Neuronal stem cell (in vitro differentiated cells): ENCODE measurements at regions not wholly inside any gene's neighbourhood (a gene's known extent, or its start where the extent isn't known, plus 50 kb on each side); places are given as distances from the start of the nearest gene placed in this dataset.

ENCODE experiments used
- DNase-seq: peaks from one replicate; pipeline ENCODE4 v3.0.0-alpha.2; 2013; ENCODE audit warnings: low spot score
- H2AFZ ChIP-seq: one replicate; pipeline ENCODE4 v1.6.1; 2013; ENCODE audit warnings: mild to moderate bottlenecking, low read length, inconsistent platforms
- H2AK5ac ChIP-seq: 2 replicates; pipeline ENCODE4 v1.6.1; 2013; ENCODE audit warnings: low read depth, mild to moderate bottlenecking, inconsistent platforms, low read length, moderate library complexity, mixed read lengths
- H2BK120ac ChIP-seq: 2 replicates; pipeline ENCODE4 v1.6.1; 2013; ENCODE audit warnings: low read depth, mild to moderate bottlenecking, inconsistent platforms, low read length, moderate library complexity, mixed read lengths
- H2BK12ac ChIP-seq: one replicate; pipeline ENCODE4 v1.6.1; 2013; ENCODE audit warnings: low read length, inconsistent platforms
- H2BK15ac ChIP-seq: 2 replicates; pipeline ENCODE4 v1.6.1; 2013; ENCODE audit warnings: mild to moderate bottlenecking, low read length, inconsistent platforms, mixed read lengths
- H2BK5ac ChIP-seq: one replicate; pipeline ENCODE4 v1.6.1; 2013; ENCODE audit warnings: inconsistent platforms, mild to moderate bottlenecking, low read length, moderate library complexity
- H3K14ac ChIP-seq: one replicate; pipeline ENCODE4 v1.6.1; 2013; ENCODE audit warnings: low read length, inconsistent platforms
- H3K18ac ChIP-seq: 2 replicates; pipeline ENCODE4 v1.6.1; 2013; ENCODE audit warnings: low read length, inconsistent platforms
- H3K23ac ChIP-seq: 2 replicates; pipeline ENCODE4 v1.6.1; 2013; ENCODE audit warnings: low read depth, mild to moderate bottlenecking, mixed read lengths, low read length, inconsistent platforms; ENCODE audit not compliant: poor library complexity
- H3K27ac ChIP-seq: replicated peaks from 3 replicates; pipeline ENCODE4 v1.5.1; 2013; ENCODE audit warnings: low read length, inconsistent platforms
- H3K27me3 ChIP-seq, 3 experiments: 2 replicates each; pipeline ENCODE4 v1.6.1; 2013; ENCODE audit warnings: low read length in 3 of 3, mild to moderate bottlenecking in 2 of 3, inconsistent platforms in 1 of 3, low read depth in 1 of 3, mixed read lengths in 1 of 3, moderate library complexity in 1 of 3; ENCODE audit not compliant: control insufficient read depth in 3 of 3, insufficient read depth in 3 of 3
- H3K36me3 ChIP-seq, 2 donors: replicated peaks in 1 of 2; 2 replicates each; pipeline ENCODE4 v1.6.1; 2013; ENCODE audit warnings: low read length in 2 of 2; ENCODE audit not compliant: control insufficient read depth in 2 of 2, insufficient read depth in 2 of 2
- H3K4ac ChIP-seq: 2 replicates; pipeline ENCODE4 v1.6.1; 2013; ENCODE audit warnings: inconsistent platforms, mild to moderate bottlenecking, low read length, moderate library complexity
- H3K4me1 ChIP-seq, 2 donors: 1 replicate in 1 of 2; 2 replicates in 1 of 2; pipeline ENCODE4 v1.6.1; 2013; ENCODE audit warnings: low read length in 2 of 2, low read depth in 1 of 2; ENCODE audit not compliant: control insufficient read depth in 2 of 2, insufficient read depth in 1 of 2
- H3K4me2 ChIP-seq: one replicate; pipeline ENCODE4 v1.6.1; 2013; ENCODE audit warnings: mild to moderate bottlenecking, low read length, inconsistent platforms; ENCODE audit not compliant: insufficient read depth, poor library complexity, severe bottlenecking
- H3K4me3 ChIP-seq, 2 donors: 2 replicates each; pipeline ENCODE4 v1.5.1; 2013; ENCODE audit warnings: low read length in 2 of 2, mild to moderate bottlenecking in 2 of 2, inconsistent platforms in 1 of 2, moderate library complexity in 1 of 2
- H3K79me1 ChIP-seq: one replicate; pipeline ENCODE4 v1.6.1; 2013; ENCODE audit warnings: low read depth, mild to moderate bottlenecking, inconsistent platforms, low read length, moderate library complexity
- H3K9ac ChIP-seq: one replicate; pipeline ENCODE4 v1.6.1; 2013; ENCODE audit warnings: mild to moderate bottlenecking, low read depth, low read length, inconsistent platforms; ENCODE audit not compliant: poor library complexity
- H3K9me3 ChIP-seq, 2 donors: replicated peaks in 1 of 2; 2 replicates each; pipeline versions ENCODE3 to v1.6.1; 2013; ENCODE audit warnings: low read length in 2 of 2, mild to moderate bottlenecking in 2 of 2, inconsistent platforms in 1 of 2, low read depth in 1 of 2, mixed read lengths in 1 of 2, moderate library complexity in 1 of 2; ENCODE audit not compliant: control insufficient read depth in 2 of 2, insufficient read depth in 1 of 2
- H4K8ac ChIP-seq: one replicate; pipeline ENCODE4 v1.6.1; 2013; ENCODE audit warnings: low read depth, mild to moderate bottlenecking, inconsistent platforms, low read length, moderate library complexity
- H4K91ac ChIP-seq: one replicate; pipeline ENCODE4 v1.6.1; 2013; ENCODE audit warnings: low read length, low read depth, mild to moderate bottlenecking, inconsistent platforms; ENCODE audit not compliant: poor library complexity
- WGBS, 2 donors: extraction: QIAGEN DNeasy Blood & Tissue Kit; methylation state at CpG; one replicate each; pipeline ENCODE4 v1.1.7; 2013; ENCODE audit warnings: missing lambda C conversion rate in 2 of 2, mixed read lengths in 1 of 2; ENCODE audit not compliant: insufficient read length in 2 of 2, insufficient replicate concordance in 1 of 2; ENCODE audit errors: extremely low coverage in 2 of 2; 5-methylcytosine and 5-hydroxymethylcytosine counted together

DNA sequence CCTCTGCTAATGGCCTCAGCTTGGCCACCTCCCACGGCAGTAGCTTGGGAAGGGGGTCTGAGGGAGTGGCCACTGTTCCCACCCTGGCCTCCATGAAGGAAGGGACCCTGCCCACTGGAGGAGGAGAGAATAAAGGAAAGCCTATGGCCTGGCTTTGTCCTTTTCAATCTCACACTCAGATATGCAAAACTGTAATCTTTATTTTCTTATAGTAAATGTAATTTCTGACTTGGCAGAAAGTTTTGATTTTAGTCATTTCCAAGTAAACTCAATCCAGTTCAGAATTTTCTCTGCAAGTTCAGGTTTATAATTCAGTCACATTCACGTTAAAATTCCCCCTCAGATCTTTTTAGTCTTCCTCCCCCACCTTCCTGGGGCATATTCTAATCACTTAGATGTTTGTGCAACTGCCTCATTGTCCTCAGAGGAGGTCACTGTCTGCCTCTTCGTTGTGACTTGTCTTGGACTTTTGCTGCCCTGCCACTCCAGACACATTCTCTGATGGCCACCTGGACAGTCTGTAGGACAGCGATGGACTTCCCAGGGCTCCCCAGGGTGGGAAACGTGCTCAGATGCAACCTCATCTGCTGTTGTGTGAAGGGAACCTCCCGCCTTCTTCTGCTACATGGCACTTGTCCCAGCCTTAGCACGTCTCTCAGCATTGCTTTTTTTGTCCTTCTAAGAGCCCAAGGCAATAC lies 222.8 kb upstream of the TBL1XR1 start:
- no peak overlapping the region for H3K14ac ChIP-seq
- no peak overlapping the region for H4K91ac ChIP-seq
- H2AFZ ChIP-seq, result peak overlapping the region; percentile 0
- H2BK15ac ChIP-seq, result no peak overlapping the region
- no peak overlapping the region for H3K9ac ChIP-seq
- H3K18ac ChIP-seq, result peak overlapping the region; percentile 20
- no peak for DNase-seq
- no peaks in the 10 kb centered on the region for H3K27me3 ChIP-seq
- no peak overlapping the region for H2BK12ac ChIP-seq
- no peak overlapping the region for H4K8ac ChIP-seq
- no peak overlapping the region for H2BK5ac ChIP-seq
- H3K4ac ChIP-seq, result no peak overlapping the region
- H2AK5ac ChIP-seq, result no peak overlapping the region
- H3K9me3 ChIP-seq, result peaks cover 0 to 2% of the 10 kb centered on the region in 2 donors
- no peak overlapping the region for H3K27ac ChIP-seq
- H3K4me1 ChIP-seq, result peaks cover 2 to 4% of the 10 kb centered on the region in 2 donors
- H3K4me3 ChIP-seq, result peak overlapping the region in 1 of 2 donors; percentile 54
- no peak overlapping the region for H3K4me2 ChIP-seq
- WGBS, 2 donors, result no CpG with 5 or more reads among the region's 7 CpGs
- no peak overlapping the region for H3K23ac ChIP-seq
- no peaks in the 10 kb centered on the region for H3K36me3 ChIP-seq
- no peak overlapping the region for H2BK120ac ChIP-seq
- H3K79me1 ChIP-seq, result no peaks in the 10 kb centered on the region

DNA sequence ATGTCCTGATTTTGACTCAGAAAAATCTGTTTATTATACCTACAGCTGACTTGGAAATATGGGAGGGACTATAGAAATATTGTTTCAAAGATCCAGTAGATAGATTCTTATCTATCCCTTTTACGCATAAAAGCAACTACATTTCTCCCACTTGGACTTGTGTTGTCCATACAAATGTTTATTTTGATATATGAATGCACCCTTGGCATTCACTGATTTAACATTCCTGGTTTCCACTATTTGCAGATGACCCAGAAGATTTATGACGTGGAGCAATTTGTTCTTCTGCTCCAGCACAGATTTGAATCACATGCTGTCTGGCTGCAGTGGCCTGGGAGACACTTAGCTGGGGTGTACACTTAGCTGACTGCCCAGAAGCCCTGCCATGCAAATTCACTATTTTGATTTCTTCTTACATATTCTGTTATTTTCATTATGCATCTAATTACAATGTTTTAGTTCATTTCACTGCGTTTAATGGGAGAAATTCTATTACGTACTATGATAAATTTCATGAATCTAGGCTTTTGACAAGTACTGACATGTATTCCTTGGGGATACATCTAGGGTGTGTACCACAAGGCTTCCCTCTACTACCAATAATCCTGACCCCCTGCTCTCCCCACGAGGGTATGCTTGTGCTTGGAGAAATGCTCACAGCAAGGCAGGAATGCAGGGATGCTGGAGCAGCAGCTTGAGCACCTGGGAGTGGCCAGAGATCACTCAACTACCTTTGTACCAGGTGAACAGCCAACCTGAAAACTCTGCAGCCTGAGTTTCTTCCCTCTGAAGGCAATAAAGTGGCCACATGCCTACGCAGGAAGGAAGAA lies 223.6 kb upstream of the TBL1XR1 start:
- Histone ChIP-seq H4K8ac (no peak overlapping the region), H3K14ac (no peak overlapping the region), H2AK5ac (no peak overlapping the region), H2BK12ac (no peak overlapping the region), H3K18ac (no peak overlapping the region), H3K4me2 (no peak overlapping the region), H3K9ac (no peak overlapping the region), H3K23ac (no peak overlapping the region), H2BK120ac (no peak overlapping the region), H2AFZ (no peak overlapping the region), H3K4me1 (peaks cover 2 to 4% of the 10 kb centered on the region in 2 donors), H3K27me3 (no peaks in the 10 kb centered on the region), H4K91ac (no peak overlapping the region), H3K4ac (no peak overlapping the region), H3K79me1 (no peaks in the 10 kb centered on the region), H3K36me3 (no peaks in the 10 kb centered on the region), H3K4me3 (peak overlapping the region in 1 of 2 donors; percentile 24), H3K27ac (no peak overlapping the region), H2BK5ac (no peak overlapping the region), H2BK15ac (no peak overlapping the region), H3K9me3 (peaks cover 0 to 2% of the 10 kb centered on the region in 2 donors)
- WGBS, 2 donors, result no CpG with 5 or more reads among the region's 6 CpGs
- DNase-seq, result no peak

DNA sequence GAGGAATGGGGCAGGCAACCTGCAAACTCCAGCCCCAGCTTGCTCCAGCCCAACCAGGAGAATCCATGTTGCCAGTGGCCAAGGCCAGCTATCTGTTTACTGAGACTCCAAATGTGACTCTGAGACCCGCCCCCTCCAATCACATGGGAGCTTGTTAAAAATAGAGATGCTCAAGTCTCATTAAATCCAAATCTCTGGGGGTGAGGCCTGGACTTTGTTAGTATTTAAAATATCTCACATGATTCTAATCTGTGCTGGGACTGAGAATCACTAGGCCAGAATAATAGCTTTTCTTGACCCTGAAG lies 224.2 kb upstream of the TBL1XR1 start:
- peak overlapping the region in 1 of 2 donors; percentile 24 for H3K4me3 ChIP-seq
- no peak overlapping the region for H3K23ac ChIP-seq
- H3K27ac ChIP-seq, result no peak overlapping the region
- no peaks in the 10 kb centered on the region for H3K27me3 ChIP-seq
- no peak overlapping the region for H4K8ac ChIP-seq
- no peak overlapping the region for H3K9ac ChIP-seq
- no peak overlapping the region for H3K14ac ChIP-seq
- no peaks in the 10 kb centered on the region for H3K79me1 ChIP-seq
- no peak overlapping the region for H2AK5ac ChIP-seq
- peaks cover 2 to 4% of the 10 kb centered on the region in 2 donors for H3K4me1 ChIP-seq
- H2BK12ac ChIP-seq, result no peak overlapping the region
- H3K4me2 ChIP-seq, result no peak overlapping the region
- no CpG with 5 or more reads among the region's 1 CpG for WGBS, 2 donors
- no peak overlapping the region for H2AFZ ChIP-seq
- H3K9me3 ChIP-seq, result peaks cover 0 to 2% of the 10 kb centered on the region in 2 donors
- H2BK5ac ChIP-seq, result no peak overlapping the region
- no peak overlapping the region for H2BK15ac ChIP-seq
- H3K18ac ChIP-seq, result no peak overlapping the region
- DNase-seq, result no peak
- H3K36me3 ChIP-seq, result no peaks in the 10 kb centered on the region
- no peak overlapping the region for H2BK120ac ChIP-seq
- H3K4ac ChIP-seq, result no peak overlapping the region
- H4K91ac ChIP-seq, result no peak overlapping the region

DNA sequence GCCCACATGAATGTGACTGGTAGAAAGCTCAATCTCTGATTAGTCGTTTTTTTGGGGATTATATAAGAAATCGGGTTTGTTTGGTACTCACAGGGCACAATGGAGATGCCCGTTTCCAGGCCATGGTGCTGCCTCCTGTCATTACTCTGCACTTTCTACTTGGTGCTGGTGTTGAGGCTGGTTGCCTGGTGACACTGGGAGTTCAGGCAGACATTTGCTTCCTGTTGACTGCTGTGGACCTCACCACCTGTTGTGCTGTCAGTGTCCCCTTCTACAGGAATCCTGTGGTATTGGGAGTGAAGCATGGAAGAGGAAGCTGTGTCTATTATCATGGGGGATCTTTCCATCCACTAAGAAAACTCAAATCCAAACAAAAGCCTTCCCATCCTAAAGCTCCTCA lies 227.2 kb upstream of the TBL1XR1 start:
- Histone ChIP-seq H2BK120ac (no peak overlapping the region), H3K9ac (no peak overlapping the region), H3K27me3 (no peaks in the 10 kb centered on the region), H3K4me2 (no peak overlapping the region), H2BK15ac (no peak overlapping the region), H3K18ac (no peak overlapping the region), H2BK5ac (no peak overlapping the region), H3K79me1 (no peaks in the 10 kb centered on the region), H3K14ac (no peak overlapping the region), H2AK5ac (no peak overlapping the region), H3K36me3 (no peaks in the 10 kb centered on the region), H4K8ac (no peak overlapping the region), H3K4ac (no peak overlapping the region), H4K91ac (no peak overlapping the region), H2BK12ac (no peak overlapping the region), H3K23ac (no peak overlapping the region), H3K9me3 (peaks cover 0 to 2% of the 10 kb centered on the region in 2 donors), H3K4me3 (no peak overlapping the region), H2AFZ (peak overlapping the region; percentile 23), H3K27ac (no peak overlapping the region), H3K4me1 (peaks cover 8 to 9% of the 10 kb centered on the region in 2 donors)
- no CpG with 5 or more reads among the region's 3 CpGs for WGBS, 2 donors
- DNase-seq, result no peak
